SIG-M5 treated with dmso at 0.1 percent for 504 hours (cell line): ENCODE measurements at regions not wholly inside any gene's neighbourhood (a gene's known extent, or its start where the extent isn't known, plus 50 kb on each side); places are given as distances from the start of the nearest gene placed in this dataset.
"Not testable (repeated sequence)": the region's sequence is repeated elsewhere in the genome, so short reads cannot be mapped to it uniquely, and the experiment has no call there.

ENCODE experiments used
- DNase-seq: peaks from one replicate; lab custom pipeline; 2025; ENCODE audit not compliant: unreplicated experiment; lab: John Stamatoyannopoulos, UW

DNA sequence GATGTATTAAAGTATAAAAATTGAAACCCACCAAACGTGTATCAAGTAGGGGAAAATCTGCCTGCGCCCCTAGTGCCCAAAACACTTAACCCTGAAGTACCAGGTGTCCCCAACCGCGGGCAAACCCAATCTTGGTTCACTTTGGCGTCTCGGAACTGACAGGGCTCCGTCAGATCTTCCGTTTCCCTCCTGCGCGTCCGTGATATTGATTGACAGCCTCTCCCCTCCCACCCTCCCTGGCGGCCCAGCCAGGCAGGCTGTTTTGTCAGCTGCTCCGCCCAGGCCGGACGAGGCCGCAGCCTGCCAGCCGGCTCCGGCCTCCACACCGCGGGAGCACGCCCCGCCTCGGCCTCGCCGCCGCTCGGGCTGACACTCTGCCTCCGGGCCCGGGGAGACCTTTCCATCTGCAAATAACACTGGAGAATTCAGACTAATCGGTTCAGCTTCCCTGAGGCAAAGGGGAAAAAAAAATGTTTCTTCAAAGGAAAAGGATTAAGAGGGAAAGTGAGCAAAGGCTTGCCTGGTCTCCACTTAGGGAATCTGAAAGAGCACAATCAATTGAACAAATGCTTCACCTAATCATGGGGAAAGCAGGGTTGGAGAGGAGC lies 234.9 kb upstream of the MCHR2 start:
- peak; percentile 38 for DNase-seq

DNA sequence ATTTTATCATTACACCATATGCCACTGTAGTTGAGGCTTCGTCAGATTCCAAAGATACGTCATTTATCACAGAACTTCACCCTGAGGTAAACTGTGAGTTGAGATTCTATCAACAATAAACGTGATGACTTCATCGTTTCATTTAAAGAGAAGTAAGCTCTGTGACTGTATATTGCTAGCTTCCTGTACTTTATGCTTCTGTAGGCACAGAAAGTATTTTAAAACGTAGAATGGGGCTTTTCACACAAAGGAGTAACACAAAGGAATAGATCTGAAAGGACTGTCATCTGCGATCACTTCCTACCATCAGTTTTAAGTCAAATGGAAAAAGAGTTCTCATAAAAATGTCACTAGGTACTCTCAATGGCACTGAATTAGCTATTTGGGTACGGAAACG lies 234.4 kb upstream of the MCHR2 start:
- no peak for DNase-seq

DNA sequence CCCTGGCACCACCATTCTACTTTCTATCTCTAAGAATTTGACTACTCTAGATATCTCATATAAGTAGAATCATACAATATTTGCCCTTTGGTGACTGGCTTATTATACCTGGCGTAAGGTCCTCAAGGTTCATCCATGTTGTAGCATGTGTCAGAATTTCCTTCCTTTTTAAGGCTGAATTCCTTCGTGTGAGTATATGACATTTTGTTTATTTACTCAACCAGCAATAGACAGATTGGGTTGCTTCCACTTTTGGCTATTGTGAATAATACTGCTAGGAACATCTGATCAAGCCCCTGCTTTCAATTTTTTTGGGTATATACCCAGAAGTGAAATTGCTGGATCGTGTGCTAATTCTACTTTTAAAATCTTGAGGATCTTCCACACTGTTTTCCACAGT lies 232.8 kb upstream of the MCHR2 start:
- no peak for DNase-seq

DNA sequence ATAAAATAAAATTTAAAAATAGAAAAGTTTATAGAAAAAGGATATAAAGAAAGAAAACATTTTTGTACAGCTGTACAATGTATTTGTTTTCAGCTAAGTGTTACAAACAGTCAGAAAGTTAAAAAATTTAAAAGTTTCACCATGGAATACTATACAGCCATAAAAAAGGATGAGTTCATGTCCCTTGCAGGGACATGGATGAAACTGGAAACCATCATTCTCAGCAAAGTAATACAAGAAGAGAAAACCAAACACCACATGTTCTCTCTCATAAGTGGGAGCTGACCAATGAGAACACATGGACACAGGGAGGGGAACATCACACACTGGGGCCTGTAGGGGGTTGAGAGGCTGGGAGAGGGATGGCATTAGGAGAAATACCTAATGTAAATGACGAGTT lies 229.9 kb upstream of the MCHR2 start:
- not testable (repeated sequence) for DNase-seq

- DNase-seq: no peak
Measured at GRCh38 chr6:100220543-100220942, 226.5 kb upstream of the MCHR2 start.

DNA sequence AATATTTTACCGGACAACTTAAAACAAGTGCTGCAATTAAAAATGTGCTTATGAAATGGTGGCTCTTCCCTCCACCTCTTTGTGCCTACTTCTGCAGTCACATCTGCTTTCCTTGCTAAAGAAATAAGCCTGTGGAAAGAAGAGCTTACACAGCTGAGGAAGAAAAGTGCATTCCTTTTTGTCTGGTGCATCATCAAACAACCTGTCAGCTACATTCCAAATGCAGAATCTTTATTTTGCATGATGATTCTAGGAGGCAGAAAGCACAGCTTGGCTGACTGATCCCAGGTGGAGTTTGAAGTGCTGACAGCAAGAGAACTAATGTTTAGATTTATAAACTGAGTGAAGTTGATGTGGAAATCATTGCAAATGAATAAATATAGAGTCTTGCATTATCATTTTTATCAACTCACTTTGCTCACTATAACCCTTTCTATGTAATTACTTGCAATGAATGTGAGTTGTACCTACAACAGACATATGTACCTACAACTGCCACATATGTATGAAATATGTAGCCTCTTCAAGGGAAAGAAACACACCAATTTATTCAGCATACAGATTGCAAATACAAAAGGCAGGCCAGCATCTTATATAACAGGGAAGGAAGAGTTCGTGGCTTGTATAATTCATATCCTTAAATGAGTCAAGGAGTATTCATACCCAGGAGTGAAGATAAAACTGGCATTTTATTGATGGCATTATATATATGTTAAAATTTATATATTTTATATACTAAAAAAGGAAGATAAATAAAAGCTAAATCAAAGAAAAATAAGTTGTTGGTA lies 223.4 kb upstream of the MCHR2 start:
- no peak for DNase-seq

GRCh38 chr6:100216760-100217159 lies 222.7 kb upstream of the MCHR2 start:
- no peak for DNase-seq

DNA sequence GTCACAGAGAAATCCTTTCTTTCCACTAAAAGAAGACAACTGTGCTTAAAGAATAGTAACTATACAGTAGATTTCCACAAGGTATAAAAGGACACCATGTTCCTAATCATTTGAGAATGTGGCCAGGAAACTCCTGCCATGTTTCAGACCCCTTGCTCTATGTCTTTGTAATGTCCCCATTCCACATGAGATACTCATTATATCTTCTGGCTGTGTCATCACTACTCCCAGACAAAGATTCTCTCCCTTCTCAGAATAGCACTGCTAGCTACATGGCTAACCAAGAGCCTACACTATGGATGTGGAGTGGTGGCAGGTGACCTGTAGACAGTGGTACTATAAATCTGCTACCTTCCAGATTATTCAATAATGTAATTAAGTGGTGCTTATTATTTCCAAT lies 218.1 kb upstream of the MCHR2 start:
- DNase-seq: no peak

GRCh38 chr6:100210137-100211117 lies 216.4 kb upstream of the MCHR2 start:
- no peak for DNase-seq

- no peak for DNase-seq
Measured at GRCh38 chr6:100209323-100210136, 215.5 kb upstream of the MCHR2 start.

- DNase-seq: peak; percentile 17
Measured at GRCh38 chr6:100203400-100203799, 209.4 kb upstream of the MCHR2 start.

- peak; percentile 40 for DNase-seq
Measured at GRCh38 chr6:100202417-100203194, 208.6 kb upstream of the MCHR2 start.

DNA sequence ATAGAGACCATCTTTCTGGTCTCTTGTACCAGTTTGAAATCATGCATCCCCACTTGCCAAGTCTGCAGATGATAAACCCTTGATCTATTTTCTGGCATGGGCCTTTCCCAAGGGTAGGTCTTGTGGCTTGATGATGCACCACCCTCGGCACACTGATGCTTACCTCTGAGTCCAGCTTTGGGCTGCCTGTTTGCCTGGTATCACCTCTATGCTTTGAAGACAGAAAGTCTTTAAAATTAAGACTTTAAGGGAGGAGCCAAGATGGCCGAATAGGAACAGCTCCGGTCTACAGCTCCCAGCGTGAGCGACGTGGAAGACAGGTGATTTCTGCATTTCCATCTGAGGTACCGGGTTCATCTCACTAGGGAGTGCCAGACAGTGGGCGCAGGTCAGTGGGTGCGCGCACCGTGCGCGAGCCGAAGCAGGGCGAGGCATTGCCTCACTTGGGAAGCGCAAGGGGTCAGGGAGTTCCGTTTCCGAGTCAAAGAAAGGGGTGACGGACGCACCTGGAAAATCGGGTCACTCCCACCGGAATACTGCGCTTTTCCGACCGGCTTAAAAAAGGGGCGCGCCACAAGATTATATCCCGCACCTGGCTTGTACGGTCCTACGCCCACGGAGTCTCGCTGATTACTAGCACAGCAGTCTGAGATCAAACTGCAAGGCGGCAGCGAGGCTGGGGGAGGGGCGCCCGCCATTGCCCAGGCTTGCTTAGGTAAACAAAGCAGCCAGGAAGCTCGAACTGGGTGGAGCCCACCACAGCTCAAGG lies 202.4 kb upstream of the MCHR2 start:
- DNase-seq: not testable (repeated sequence)

- DNase-seq: not testable (repeated sequence)
Measured at GRCh38 chr6:100195244-100195643, 201.2 kb upstream of the MCHR2 start.

DNA sequence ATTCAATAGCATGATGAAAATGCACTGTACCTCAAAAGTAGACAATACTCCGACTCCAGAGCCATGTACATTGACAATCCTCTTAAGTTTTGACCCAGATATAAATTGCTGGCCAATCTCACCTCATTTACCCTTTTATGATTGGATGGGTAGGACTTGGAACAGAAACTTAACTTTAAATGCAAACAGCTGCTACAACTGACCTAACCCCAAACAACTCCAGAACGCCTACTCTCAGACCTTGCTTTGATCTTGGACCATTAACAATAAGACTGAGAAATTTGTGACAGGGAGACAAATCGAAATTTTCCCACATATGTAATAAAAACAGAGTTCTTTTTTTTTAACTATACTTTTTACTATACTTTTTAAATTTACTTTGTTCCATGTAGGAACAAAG lies 200.5 kb upstream of the MCHR2 start:
- no peak for DNase-seq

- no peak for DNase-seq
Measured at GRCh38 chr6:100188754-100189153, 194.7 kb upstream of the MCHR2 start.

GRCh38 chr6:100186552-100186951 lies 192.5 kb upstream of the MCHR2 start:
- DNase-seq: no peak

- DNase-seq: no peak
Measured at GRCh38 chr6:100185615-100186014, 191.6 kb upstream of the MCHR2 start.

DNA sequence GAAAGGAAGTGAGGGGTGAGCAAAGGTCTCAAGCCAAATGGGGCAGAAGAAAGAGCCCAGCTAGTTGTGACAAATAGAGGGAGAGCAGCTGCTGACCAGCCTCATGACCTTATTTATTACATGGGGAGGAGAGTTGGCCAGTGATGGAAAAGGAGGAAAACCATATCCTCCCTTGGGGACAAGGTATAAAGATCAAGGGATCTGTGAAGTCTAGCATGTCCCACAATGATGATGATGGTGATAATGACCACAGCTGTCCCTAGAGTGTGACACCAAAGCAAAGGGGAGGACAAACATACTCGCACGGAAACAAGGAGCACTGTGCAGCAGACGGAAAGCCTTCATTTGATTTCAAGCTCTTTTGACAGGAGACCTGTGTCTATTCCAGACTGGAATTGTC lies 190.4 kb upstream of the MCHR2 start:
- no peak for DNase-seq
